GM12873 (cell line): ENCODE measurements at regions not wholly inside any gene's neighbourhood (a gene's known extent, or its start where the extent isn't known, plus 50 kb on each side); places are given as distances from the start of the nearest gene placed in this dataset.

Experiments
- TF ChIP-seq, protein P1 (sequence below): IDR thresholded peaks from 2 replicates; pipeline ENCODE4 v1.5.1; 2012; ENCODE audit warnings: low read depth, mild to moderate bottlenecking, moderate library complexity, low read length, control low read depth; ENCODE audit not compliant: insufficient read depth; ENCODE audit errors: missing control alignments

DNA sequence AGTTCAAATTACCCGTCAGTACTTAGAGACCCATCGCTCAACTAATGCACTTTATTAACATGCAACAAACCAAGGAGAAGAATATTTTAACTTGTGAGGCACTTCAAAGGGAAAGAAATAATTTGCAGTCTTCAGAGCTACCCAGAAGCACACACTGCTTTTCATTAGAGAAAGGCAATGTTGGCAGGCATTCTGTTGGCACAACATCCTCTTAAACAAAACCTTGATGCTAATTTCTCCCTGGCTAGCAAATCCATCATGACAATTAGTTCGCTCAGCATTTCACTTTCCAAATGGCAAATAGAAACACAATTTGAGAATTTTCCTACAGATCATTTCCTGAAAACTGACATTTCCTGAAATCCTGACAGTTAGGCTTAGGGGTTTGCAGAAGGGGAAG lies 155.6 kb upstream of the FAM13C start:
- TF ChIP-seq, protein P1, sequence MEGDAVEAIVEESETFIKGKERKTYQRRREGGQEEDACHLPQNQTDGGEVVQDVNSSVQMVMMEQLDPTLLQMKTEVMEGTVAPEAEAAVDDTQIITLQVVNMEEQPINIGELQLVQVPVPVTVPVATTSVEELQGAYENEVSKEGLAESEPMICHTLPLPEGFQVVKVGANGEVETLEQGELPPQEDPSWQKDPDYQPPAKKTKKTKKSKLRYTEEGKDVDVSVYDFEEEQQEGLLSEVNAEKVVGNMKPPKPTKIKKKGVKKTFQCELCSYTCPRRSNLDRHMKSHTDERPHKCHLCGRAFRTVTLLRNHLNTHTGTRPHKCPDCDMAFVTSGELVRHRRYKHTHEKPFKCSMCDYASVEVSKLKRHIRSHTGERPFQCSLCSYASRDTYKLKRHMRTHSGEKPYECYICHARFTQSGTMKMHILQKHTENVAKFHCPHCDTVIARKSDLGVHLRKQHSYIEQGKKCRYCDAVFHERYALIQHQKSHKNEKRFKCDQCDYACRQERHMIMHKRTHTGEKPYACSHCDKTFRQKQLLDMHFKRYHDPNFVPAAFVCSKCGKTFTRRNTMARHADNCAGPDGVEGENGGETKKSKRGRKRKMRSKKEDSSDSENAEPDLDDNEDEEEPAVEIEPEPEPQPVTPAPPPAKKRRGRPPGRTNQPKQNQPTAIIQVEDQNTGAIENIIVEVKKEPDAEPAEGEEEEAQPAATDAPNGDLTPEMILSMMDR: no peak

GRCh38 chr10:59517341-59517899 lies 155.1 kb upstream of the FAM13C start:
- TF ChIP-seq, protein P1: no peak

GRCh38 chr10:59513558-59513957 lies 151.2 kb upstream of the FAM13C start:
- TF ChIP-seq, protein P1: no peak

DNA sequence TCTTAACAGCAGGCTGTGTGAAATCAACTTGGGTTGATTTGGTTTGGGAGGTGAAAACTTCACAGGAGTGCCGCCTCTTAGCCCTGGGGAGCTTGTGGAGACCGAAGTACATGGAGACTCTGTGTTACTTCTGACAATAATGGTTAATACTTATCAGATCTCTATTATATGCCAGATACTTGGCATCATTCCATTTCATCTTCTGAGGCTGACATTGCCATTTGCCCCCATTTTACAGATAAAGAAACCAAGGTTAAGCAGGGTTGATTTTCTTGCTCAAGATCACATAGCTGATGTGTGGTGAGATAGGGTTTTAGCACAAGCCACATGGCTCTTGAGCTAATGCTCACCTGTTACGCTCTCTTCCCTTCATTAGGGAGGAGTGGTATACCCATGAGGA lies 150.6 kb upstream of the FAM13C start:
- TF ChIP-seq, protein P1: no peak

GRCh38 chr10:59508956-59509355 lies 146.6 kb upstream of the FAM13C start:
- TF ChIP-seq, protein P1: no peak

- TF ChIP-seq, protein P1: no peak
These were observed 145.9 kb upstream of the FAM13C start for GRCh38 chr10:59508296-59508695.

DNA sequence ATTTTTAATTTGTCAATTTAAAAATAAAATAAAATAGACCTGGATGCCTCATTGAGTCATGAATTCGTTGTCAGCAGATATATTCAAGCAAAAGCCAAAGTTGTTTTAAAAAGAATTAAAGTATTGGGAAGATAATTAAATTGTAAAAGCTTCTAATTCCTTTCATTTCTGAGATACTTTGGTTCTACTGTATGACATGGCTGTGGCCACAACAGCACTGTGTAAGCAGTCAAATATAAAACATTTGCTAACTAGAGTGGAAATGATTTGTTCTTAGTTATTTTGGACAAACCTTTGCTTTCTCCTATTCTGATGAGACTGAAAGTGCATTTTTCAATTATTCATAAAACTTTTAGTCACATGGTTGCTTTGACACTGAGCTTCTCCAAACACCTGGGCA lies 143.6 kb upstream of the FAM13C start:
- TF ChIP-seq, protein P1: no peak
